Smooth muscle cell (in vitro differentiated cells): ENCODE measurements at regions not wholly inside any gene's neighbourhood (a gene's known extent, or its start where the extent isn't known, plus 50 kb on each side); places are given as distances from the start of the nearest gene placed in this dataset.

ENCODE experiments used
- DNase-seq: peaks from one replicate; lab custom pipeline; 2025; ENCODE audit not compliant: unreplicated experiment; lab: John Stamatoyannopoulos, UW
- H2AFZ ChIP-seq: fragments of 200-600 bp; sonication (generic); 2 replicates; pipeline ENCODE4 v1.6.0; 2016; ENCODE audit warnings: antibody characterized with exemption, low read depth, mild to moderate bottlenecking
- H3F3A ChIP-seq: fragments of 200-600 bp; sonication (generic); 2 replicates; pipeline ENCODE4 v1.6.0; 2017; ENCODE audit warnings: antibody characterized with exemption, low read depth
- H3K27ac ChIP-seq: fragments of 200-600 bp; sonication (generic); 2 replicates; pipeline ENCODE4 v1.5.1; 2016; ENCODE audit warnings: low read depth, mild to moderate bottlenecking
- H3K27me3 ChIP-seq: fragments of 200-600 bp; sonication (generic); 2 replicates; pipeline ENCODE4 v1.6.1; 2016; ENCODE audit warnings: low read depth, mild to moderate bottlenecking
- H3K36me3 ChIP-seq: fragments of 200-600 bp; sonication (generic); 2 replicates; pipeline ENCODE4 v1.5.1; 2016; ENCODE audit warnings: low read depth
- H3K4me1 ChIP-seq: fragments of 200-600 bp; sonication (generic); 2 replicates; pipeline ENCODE4 v1.5.1; 2016; ENCODE audit warnings: low read depth
- H3K4me2 ChIP-seq: fragments of 200-600 bp; sonication (generic); 2 replicates; pipeline ENCODE4 v1.6.0; 2016; ENCODE audit warnings: mild to moderate bottlenecking
- H3K4me3 ChIP-seq: fragments of 200-600 bp; sonication (generic); 2 replicates; pipeline ENCODE4 v1.5.1; 2016; ENCODE audit warnings: mild to moderate bottlenecking
- H3K79me2 ChIP-seq: fragments of 200-600 bp; sonication (generic); 2 replicates; pipeline ENCODE4 v1.6.0; 2016; ENCODE audit warnings: low read depth, mild to moderate bottlenecking
- H3K9ac ChIP-seq: fragments of 200-600 bp; sonication (generic); 2 replicates; pipeline ENCODE4 v1.6.0; 2016; ENCODE audit warnings: low read depth
- H3K9me3 ChIP-seq: fragments of 200-600 bp; sonication (generic); replicated peaks from 2 replicates; pipeline ENCODE4 v1.5.1; 2016; ENCODE audit warnings: low read depth
- H4K20me1 ChIP-seq: fragments of 200-600 bp; sonication (generic); 2 replicates; pipeline ENCODE4 v1.6.0; 2016; ENCODE audit warnings: low read depth
- WGBS: methylation state at CpG from one replicate; pipeline ENCODE4 v1.1.7; 2016; ENCODE audit warnings: low lambda C conversion rate; 5-methylcytosine and 5-hydroxymethylcytosine counted together
- TF ChIP-seq, protein P1 (sequence below): fragments of 200-600 bp; sonication (generic); IDR thresholded peaks from 2 replicates; pipeline ENCODE4 v1.5.1; 2017; ENCODE audit warnings: borderline replicate concordance, mild to moderate bottlenecking, antibody characterized with exemption; ENCODE audit not compliant: insufficient read depth, poor library complexity, severe bottlenecking

DNA sequence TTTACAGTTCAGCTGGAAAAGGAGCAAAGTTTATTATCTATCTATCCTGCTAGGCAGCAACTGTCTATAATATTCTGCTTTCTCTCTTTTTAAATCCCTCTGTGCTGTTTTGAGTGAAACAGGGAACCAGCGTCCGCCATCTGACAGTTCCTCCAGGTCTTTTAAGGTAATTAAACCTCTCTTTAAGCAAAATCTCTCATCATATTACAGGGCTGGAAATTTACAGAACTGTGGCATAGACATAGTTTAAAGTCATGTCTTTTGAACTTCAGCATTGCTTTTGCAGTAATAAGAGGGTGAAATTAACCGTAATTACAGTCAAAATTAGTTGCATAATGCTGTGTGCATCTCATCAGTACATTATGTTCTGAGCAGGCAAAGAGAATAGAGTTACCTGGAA, 263.4 kb upstream of the KCNMB2 start:
- Histone ChIP-seq H2AFZ (no peak overlapping the region), H3K9ac (no peak overlapping the region), H3F3A (no peaks in the 10 kb centered on the region), H3K4me3 (no peak overlapping the region), H3K79me2 (no peaks in the 10 kb centered on the region), H3K4me2 (no peak overlapping the region), H3K4me1 (no peaks in the 10 kb centered on the region), H3K9me3 (no peaks in the 10 kb centered on the region), H3K27me3 (no peaks in the 10 kb centered on the region), H3K36me3 (no peaks in the 10 kb centered on the region), H3K27ac (no peak overlapping the region), H4K20me1 (no peaks in the 10 kb centered on the region)
- DNase-seq = no peak
- 79% methylated on average over 3 of the region's 3 CpGs for WGBS
- TF ChIP-seq, protein P1, sequence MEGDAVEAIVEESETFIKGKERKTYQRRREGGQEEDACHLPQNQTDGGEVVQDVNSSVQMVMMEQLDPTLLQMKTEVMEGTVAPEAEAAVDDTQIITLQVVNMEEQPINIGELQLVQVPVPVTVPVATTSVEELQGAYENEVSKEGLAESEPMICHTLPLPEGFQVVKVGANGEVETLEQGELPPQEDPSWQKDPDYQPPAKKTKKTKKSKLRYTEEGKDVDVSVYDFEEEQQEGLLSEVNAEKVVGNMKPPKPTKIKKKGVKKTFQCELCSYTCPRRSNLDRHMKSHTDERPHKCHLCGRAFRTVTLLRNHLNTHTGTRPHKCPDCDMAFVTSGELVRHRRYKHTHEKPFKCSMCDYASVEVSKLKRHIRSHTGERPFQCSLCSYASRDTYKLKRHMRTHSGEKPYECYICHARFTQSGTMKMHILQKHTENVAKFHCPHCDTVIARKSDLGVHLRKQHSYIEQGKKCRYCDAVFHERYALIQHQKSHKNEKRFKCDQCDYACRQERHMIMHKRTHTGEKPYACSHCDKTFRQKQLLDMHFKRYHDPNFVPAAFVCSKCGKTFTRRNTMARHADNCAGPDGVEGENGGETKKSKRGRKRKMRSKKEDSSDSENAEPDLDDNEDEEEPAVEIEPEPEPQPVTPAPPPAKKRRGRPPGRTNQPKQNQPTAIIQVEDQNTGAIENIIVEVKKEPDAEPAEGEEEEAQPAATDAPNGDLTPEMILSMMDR = no peak

DNA sequence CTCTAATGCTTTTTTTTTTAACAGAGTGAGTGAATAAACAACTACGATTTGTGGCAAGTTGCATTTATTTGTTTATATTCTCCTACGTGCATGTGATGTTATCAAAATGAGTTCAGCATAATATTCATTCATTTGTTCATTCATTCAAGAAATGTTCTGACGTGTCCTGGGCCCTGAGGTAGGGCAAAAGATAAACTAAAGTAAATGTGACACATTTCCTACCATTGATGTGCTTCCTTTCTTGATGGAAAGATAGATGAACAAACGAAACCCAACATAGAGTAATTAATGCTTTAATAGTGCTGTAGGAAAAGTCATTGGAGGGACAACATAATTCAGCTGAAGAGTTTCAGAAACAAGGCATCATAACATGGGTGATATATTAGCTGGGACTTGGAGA, 261.5 kb upstream of the KCNMB2 start:
- H3F3A ChIP-seq = no peaks in the 10 kb centered on the region
- H3K79me2 ChIP-seq = no peaks in the 10 kb centered on the region
- no peak for DNase-seq
- H4K20me1 ChIP-seq = no peaks in the 10 kb centered on the region
- peaks cover 2% of the 10 kb centered on the region for H3K36me3 ChIP-seq
- H3K4me3 ChIP-seq = no peak overlapping the region
- peaks cover 5% of the 10 kb centered on the region for H3K9me3 ChIP-seq
- WGBS = 88% methylated on average over 4 of the region's 4 CpGs
- H3K9ac ChIP-seq = no peak overlapping the region
- H3K4me1 ChIP-seq = no peaks in the 10 kb centered on the region
- H3K4me2 ChIP-seq = no peak overlapping the region
- H2AFZ ChIP-seq = no peak overlapping the region
- TF ChIP-seq, protein P1 = no peak
- peak overlapping the region; percentile 65 for H3K27ac ChIP-seq
- H3K27me3 ChIP-seq = no peaks in the 10 kb centered on the region

DNA sequence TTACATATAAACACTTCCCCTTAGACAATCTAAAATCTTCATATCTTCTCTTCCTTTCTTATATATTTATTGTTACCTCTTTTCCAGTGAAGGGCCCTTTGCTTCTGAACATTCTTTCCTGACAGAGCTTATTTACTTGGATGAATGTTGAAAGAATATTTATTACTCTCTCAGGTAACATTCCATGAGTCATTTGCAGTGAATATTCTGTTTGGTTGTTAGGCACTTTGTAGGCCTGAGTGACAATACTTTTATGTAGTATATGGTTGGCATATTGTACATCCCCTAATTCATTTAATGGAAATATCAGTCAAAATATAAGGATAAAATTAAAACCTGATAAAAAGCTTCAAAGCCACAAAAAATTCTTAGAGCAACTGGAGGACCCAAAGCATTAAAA, 260.9 kb upstream of the KCNMB2 start:
- H3F3A ChIP-seq = no peaks in the 10 kb centered on the region
- TF ChIP-seq, protein P1 = no peak

DNA sequence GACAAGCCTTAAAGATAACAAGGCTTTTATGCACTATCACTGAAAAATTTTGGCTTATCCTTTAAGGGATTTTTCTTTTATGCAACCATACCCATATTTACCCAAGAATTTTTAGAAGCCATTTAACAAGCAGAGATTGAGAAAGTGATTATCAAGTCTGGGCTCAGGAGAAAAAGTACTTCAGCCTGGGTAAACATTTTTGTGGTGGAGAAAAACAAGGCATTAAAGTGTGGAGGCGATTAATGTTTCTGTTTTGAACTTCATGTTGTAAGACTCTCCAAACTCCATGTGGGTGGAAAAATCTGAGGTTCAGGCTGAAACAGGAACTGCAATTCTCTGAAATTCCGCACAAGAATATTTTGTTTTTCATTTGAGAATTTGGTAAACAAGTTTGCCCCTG, 260.4 kb upstream of the KCNMB2 start:
- Histone ChIP-seq H3K9me3 (peaks cover 10% of the 10 kb centered on the region), H2AFZ (no peak overlapping the region), H4K20me1 (no peaks in the 10 kb centered on the region), H3K9ac (no peak overlapping the region), H3K36me3 (peaks cover 4% of the 10 kb centered on the region), H3K4me3 (no peak overlapping the region), H3K27ac (peak overlapping the region; percentile 65), H3K4me2 (peak overlapping the region; percentile 40), H3F3A (no peaks in the 10 kb centered on the region), H3K79me2 (no peaks in the 10 kb centered on the region), H3K4me1 (no peaks in the 10 kb centered on the region), H3K27me3 (no peaks in the 10 kb centered on the region)
- whole genome bisulfite sequencing = 15% methylated on average over 2 of the region's 2 CpGs
- no peak for DNase-seq
- TF ChIP-seq, protein P1 = peak; percentile 9

More for the DNA sequence above, 260.9 kb upstream of the KCNMB2 start:
- Histone ChIP-seq H3K4me1 (no peaks in the 10 kb centered on the region), H3K4me2 (peak overlapping the region; percentile 40), H3K27me3 (no peaks in the 10 kb centered on the region), H3K36me3 (peaks cover 4% of the 10 kb centered on the region), H3K79me2 (no peaks in the 10 kb centered on the region), H3K27ac (peak overlapping the region; percentile 65), H3K9me3 (peaks cover 10% of the 10 kb centered on the region), H3K9ac (no peak overlapping the region), H4K20me1 (no peaks in the 10 kb centered on the region), H3K4me3 (no peak overlapping the region), H2AFZ (no peak overlapping the region)
- DNase-seq = no peak
